H1 (cell line): ENCODE measurements at regions not wholly inside any gene's neighbourhood (a gene's known extent, or its start where the extent isn't known, plus 50 kb on each side); places are given as distances from the start of the nearest gene placed in this dataset.

Experiments used
- BRCA1 ChIP-seq: IDR thresholded peaks from 2 replicates; pipeline ENCODE4 v1.6.1; 2012; ENCODE audit warnings: low read depth, low read length, improper control_type of control experiment
- CHD2 ChIP-seq: IDR thresholded peaks from 2 replicates; pipeline ENCODE4 v1.6.1; 2012; ENCODE audit warnings: low read length, improper control_type of control experiment
- CTCF ChIP-seq, 3 experiments: IDR thresholded peaks; 1 replicate in 2 of 3; 2 replicates in 1 of 3; pipeline versions ENCODE4 v1.5.1 to v1.6.1; 2011; ENCODE audit warnings: low read length in 3 of 3, mild to moderate bottlenecking in 3 of 3, inconsistent platforms in 2 of 3, low read depth in 1 of 3, moderate library complexity in 1 of 3; ENCODE audit not compliant: insufficient read depth in 1 of 3; ENCODE audit errors: control extremely low read depth in 1 of 3
- ZNF274 ChIP-seq: IDR thresholded peaks from 2 replicates; pipeline ENCODE4 v1.7.0; 2012; ENCODE audit warnings: low read length, borderline replicate concordance; ENCODE audit errors: extremely low read depth
- TF ChIP-seq, protein P1 (sequence below): fragments of 300-600 bp; sonication (generic); IDR thresholded peaks from 2 replicates; pipeline ENCODE4 v1.7.1; 2012; ENCODE audit warnings: low read length, moderate library complexity, mild to moderate bottlenecking, inconsistent platforms; ENCODE audit not compliant: insufficient replicate concordance

DNA sequence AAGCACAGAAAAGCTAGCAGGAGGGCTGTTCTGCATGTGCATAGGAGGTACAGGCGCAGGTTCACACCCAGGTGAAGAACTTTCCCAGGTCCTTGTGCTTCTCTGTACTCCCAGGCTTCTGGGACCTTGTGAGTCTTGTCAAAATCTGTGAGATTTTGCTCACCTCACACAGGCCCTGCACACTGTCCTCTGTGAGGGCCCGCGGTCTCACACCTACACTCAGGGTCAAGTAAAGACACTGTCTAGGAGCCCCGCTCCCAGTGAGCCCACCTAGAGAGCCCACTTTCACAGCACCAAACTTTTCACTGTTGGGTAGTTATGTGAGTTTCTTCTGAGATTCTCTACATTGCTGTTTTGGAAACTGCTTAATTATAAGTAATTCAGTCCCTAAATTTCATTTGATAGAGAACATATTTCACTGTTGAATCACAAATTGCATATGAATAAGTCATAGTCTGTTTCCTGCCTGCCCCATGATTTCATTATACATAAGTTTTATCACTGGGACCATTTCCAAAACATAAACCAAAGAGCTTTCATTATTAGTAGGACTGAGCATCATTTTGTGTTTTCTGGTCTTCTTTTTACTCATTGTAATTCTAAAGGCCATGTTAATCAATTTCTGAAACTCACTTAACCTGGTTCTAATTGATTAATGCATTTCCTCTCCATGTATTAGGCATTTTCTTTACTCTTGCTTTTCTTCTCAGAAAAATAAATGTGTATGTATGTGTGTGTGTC, 234.2 kb upstream of the SPOPL start (continued):
- TF ChIP-seq ZNF274, result no peak
- TF ChIP-seq CTCF (IDR thresholded peaks at IDR 0.05; ENCODE audit: control extremely low read depth in 1 of 3, insufficient read depth in 1 of 3, low read depth in 1 of 3, low read length in 3 of 3), result no peak
- TF ChIP-seq, protein P1, sequence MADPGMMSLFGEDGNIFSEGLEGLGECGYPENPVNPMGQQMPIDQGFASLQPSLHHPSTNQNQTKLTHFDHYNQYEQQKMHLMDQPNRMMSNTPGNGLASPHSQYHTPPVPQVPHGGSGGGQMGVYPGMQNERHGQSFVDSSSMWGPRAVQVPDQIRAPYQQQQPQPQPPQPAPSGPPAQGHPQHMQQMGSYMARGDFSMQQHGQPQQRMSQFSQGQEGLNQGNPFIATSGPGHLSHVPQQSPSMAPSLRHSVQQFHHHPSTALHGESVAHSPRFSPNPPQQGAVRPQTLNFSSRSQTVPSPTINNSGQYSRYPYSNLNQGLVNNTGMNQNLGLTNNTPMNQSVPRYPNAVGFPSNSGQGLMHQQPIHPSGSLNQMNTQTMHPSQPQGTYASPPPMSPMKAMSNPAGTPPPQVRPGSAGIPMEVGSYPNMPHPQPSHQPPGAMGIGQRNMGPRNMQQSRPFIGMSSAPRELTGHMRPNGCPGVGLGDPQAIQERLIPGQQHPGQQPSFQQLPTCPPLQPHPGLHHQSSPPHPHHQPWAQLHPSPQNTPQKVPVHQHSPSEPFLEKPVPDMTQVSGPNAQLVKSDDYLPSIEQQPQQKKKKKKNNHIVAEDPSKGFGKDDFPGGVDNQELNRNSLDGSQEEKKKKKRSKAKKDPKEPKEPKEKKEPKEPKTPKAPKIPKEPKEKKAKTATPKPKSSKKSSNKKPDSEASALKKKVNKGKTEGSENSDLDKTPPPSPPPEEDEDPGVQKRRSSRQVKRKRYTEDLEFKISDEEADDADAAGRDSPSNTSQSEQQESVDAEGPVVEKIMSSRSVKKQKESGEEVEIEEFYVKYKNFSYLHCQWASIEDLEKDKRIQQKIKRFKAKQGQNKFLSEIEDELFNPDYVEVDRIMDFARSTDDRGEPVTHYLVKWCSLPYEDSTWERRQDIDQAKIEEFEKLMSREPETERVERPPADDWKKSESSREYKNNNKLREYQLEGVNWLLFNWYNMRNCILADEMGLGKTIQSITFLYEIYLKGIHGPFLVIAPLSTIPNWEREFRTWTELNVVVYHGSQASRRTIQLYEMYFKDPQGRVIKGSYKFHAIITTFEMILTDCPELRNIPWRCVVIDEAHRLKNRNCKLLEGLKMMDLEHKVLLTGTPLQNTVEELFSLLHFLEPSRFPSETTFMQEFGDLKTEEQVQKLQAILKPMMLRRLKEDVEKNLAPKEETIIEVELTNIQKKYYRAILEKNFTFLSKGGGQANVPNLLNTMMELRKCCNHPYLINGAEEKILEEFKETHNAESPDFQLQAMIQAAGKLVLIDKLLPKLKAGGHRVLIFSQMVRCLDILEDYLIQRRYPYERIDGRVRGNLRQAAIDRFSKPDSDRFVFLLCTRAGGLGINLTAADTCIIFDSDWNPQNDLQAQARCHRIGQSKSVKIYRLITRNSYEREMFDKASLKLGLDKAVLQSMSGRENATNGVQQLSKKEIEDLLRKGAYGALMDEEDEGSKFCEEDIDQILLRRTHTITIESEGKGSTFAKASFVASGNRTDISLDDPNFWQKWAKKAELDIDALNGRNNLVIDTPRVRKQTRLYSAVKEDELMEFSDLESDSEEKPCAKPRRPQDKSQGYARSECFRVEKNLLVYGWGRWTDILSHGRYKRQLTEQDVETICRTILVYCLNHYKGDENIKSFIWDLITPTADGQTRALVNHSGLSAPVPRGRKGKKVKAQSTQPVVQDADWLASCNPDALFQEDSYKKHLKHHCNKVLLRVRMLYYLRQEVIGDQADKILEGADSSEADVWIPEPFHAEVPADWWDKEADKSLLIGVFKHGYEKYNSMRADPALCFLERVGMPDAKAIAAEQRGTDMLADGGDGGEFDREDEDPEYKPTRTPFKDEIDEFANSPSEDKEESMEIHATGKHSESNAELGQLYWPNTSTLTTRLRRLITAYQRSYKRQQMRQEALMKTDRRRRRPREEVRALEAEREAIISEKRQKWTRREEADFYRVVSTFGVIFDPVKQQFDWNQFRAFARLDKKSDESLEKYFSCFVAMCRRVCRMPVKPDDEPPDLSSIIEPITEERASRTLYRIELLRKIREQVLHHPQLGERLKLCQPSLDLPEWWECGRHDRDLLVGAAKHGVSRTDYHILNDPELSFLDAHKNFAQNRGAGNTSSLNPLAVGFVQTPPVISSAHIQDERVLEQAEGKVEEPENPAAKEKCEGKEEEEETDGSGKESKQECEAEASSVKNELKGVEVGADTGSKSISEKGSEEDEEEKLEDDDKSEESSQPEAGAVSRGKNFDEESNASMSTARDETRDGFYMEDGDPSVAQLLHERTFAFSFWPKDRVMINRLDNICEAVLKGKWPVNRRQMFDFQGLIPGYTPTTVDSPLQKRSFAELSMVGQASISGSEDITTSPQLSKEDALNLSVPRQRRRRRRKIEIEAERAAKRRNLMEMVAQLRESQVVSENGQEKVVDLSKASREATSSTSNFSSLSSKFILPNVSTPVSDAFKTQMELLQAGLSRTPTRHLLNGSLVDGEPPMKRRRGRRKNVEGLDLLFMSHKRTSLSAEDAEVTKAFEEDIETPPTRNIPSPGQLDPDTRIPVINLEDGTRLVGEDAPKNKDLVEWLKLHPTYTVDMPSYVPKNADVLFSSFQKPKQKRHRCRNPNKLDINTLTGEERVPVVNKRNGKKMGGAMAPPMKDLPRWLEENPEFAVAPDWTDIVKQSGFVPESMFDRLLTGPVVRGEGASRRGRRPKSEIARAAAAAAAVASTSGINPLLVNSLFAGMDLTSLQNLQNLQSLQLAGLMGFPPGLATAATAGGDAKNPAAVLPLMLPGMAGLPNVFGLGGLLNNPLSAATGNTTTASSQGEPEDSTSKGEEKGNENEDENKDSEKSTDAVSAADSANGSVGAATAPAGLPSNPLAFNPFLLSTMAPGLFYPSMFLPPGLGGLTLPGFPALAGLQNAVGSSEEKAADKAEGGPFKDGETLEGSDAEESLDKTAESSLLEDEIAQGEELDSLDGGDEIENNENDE, result no peak
- TF ChIP-seq BRCA1, result no peak
- TF ChIP-seq CHD2, result no peak
